ENCODE measurements at regions not wholly inside any gene's neighbourhood (a gene's known extent, or its start where the extent isn't known, plus 50 kb on each side); places are given as distances from the start of the nearest gene placed in this dataset.

GRCh38 chr12:111216387-111217159, 152.3 kb downstream of the PHETA1 start:
- Mint-ChIP-seq H3K9me3 (ENCODE audit: unreplicated experiment) (no peaks in the 10 kb centered on the region), H3K36me3 (ENCODE audit: unreplicated experiment) (no peaks in the 10 kb centered on the region)

GRCh38 chr12:111215881-111216280, 153.0 kb downstream of the PHETA1 start:
- H3K27me3 Mint-ChIP-seq (ENCODE audit: unreplicated experiment): peaks cover 1% of the 10 kb centered on the region
- H3K9me3 Mint-ChIP-seq (ENCODE audit: unreplicated experiment): no peaks in the 10 kb centered on the region
- peaks cover 9% of the 10 kb centered on the region for H3K4me1 Mint-ChIP-seq (ENCODE audit: low read depth, unreplicated experiment)
- H3K4me3 Mint-ChIP-seq (ENCODE audit: unreplicated experiment): no peak overlapping the region
- TF ChIP-seq CTCF (IDR thresholded peaks at IDR 0.05; ENCODE audit: partially characterized antibody, unreplicated experiment): no peak
- DNase-seq: no peak
- H3K36me3 Mint-ChIP-seq (ENCODE audit: unreplicated experiment): no peaks in the 10 kb centered on the region
- H3K27ac Mint-ChIP-seq (ENCODE audit: unreplicated experiment): no peak overlapping the region

More at GRCh38 chr12:111216387-111217159, 152.3 kb downstream of the PHETA1 start:
- peak overlapping the region; percentile 20 for H3K4me3 Mint-ChIP-seq (ENCODE audit: unreplicated experiment)
- peaks cover 1% of the 10 kb centered on the region for H3K27me3 Mint-ChIP-seq (ENCODE audit: unreplicated experiment)
- H3K27ac Mint-ChIP-seq (ENCODE audit: unreplicated experiment): no peak overlapping the region
- H3K4me1 Mint-ChIP-seq (ENCODE audit: low read depth, unreplicated experiment): peaks cover 12% of the 10 kb centered on the region
- DNase-seq: no peak
- no peak for TF ChIP-seq CTCF (IDR thresholded peaks at IDR 0.05; ENCODE audit: partially characterized antibody, unreplicated experiment)

GRCh38 chr12:111214401-111214800, 154.5 kb downstream of the PHETA1 start:
- peaks cover 12% of the 10 kb centered on the region for H3K4me1 Mint-ChIP-seq (ENCODE audit: low read depth, unreplicated experiment)
- DNase-seq: no peak
- H3K4me3 Mint-ChIP-seq (ENCODE audit: unreplicated experiment): no peak overlapping the region
- peaks cover 1% of the 10 kb centered on the region for H3K27me3 Mint-ChIP-seq (ENCODE audit: unreplicated experiment)
- H3K9me3 Mint-ChIP-seq (ENCODE audit: unreplicated experiment): no peaks in the 10 kb centered on the region
- no peak for TF ChIP-seq CTCF (IDR thresholded peaks at IDR 0.05; ENCODE audit: partially characterized antibody, unreplicated experiment)
- no peaks in the 10 kb centered on the region for H3K36me3 Mint-ChIP-seq (ENCODE audit: unreplicated experiment)
- H3K27ac Mint-ChIP-seq (ENCODE audit: unreplicated experiment): no peak overlapping the region

GRCh38 chr12:111213561-111213960, 155.3 kb downstream of the PHETA1 start:
- Mint-ChIP-seq H3K36me3 (ENCODE audit: unreplicated experiment) (no peaks in the 10 kb centered on the region), H3K4me1 (ENCODE audit: low read depth, unreplicated experiment) (peaks cover 12% of the 10 kb centered on the region), H3K4me3 (ENCODE audit: unreplicated experiment) (no peak overlapping the region), H3K27me3 (ENCODE audit: unreplicated experiment) (peaks cover 1% of the 10 kb centered on the region), H3K27ac (ENCODE audit: unreplicated experiment) (no peak overlapping the region), H3K9me3 (ENCODE audit: unreplicated experiment) (no peaks in the 10 kb centered on the region)
- DNase-seq: no peak
- no peak for TF ChIP-seq CTCF (IDR thresholded peaks at IDR 0.05; ENCODE audit: partially characterized antibody, unreplicated experiment)

GRCh38 chr12:111212814-111213456, 156.0 kb downstream of the PHETA1 start:
- peaks cover 1% of the 10 kb centered on the region for H3K27me3 Mint-ChIP-seq (ENCODE audit: unreplicated experiment)
- no peaks in the 10 kb centered on the region for H3K9me3 Mint-ChIP-seq (ENCODE audit: unreplicated experiment)
- H3K27ac Mint-ChIP-seq (ENCODE audit: unreplicated experiment): no peak overlapping the region
- no peaks in the 10 kb centered on the region for H3K36me3 Mint-ChIP-seq (ENCODE audit: unreplicated experiment)
- H3K4me3 Mint-ChIP-seq (ENCODE audit: unreplicated experiment): no peak overlapping the region
- no peak for DNase-seq
- peaks cover 12% of the 10 kb centered on the region for H3K4me1 Mint-ChIP-seq (ENCODE audit: low read depth, unreplicated experiment)
- TF ChIP-seq CTCF (IDR thresholded peaks at IDR 0.05; ENCODE audit: partially characterized antibody, unreplicated experiment): no peak

Measured in glutamatergic neuron (in vitro differentiated cells).